Kasumi-1 (cell line): ENCODE measurements at regions not wholly inside any gene's neighbourhood (a gene's known extent, or its start where the extent isn't known, plus 50 kb on each side); places are given as distances from the start of the nearest gene placed in this dataset.
"Not testable (repeated sequence)": the region's sequence is repeated elsewhere in the genome, so short reads cannot be mapped to it uniquely, and the experiment has no call there.

Experiments
- DNase-seq, 2 experiments: peaks; one replicate each; lab custom pipeline; 2025; lab: John Stamatoyannopoulos, UW

GRCh38 chr2:234694244-234695013 lies 197.5 kb upstream of the ARL4C start:
- no peak for DNase-seq

DNA sequence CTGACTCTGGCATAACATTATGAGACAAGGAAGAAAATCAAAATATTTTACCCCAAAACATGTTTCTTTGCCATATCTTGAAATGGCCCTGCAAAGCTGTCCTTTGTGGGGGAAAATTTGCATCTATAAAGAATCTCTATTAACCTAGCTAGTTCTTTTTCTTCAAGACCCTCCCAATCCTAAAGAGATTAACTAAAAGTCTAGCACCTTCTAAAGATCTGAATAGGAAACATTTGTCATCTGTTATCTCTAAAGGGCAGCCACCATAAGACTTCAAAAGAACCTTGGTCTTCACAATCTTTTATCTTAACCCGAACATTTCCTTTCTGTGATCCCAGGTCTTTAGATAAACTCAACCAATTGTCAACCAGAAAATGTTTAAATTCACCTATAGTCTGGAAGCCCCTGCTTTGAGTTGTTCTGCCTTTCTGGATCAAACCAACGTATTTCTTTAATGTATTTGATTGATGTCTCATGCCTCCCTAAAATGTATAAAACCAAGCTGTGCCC lies 196.9 kb upstream of the ARL4C start:
- not testable (repeated sequence) for DNase-seq

GRCh38 chr2:234693191-234693590 lies 196.3 kb upstream of the ARL4C start:
- DNase-seq: not testable (repeated sequence)

- no peak for DNase-seq
Observed at GRCh38 chr2:234691968-234692955, 195.4 kb upstream of the ARL4C start.

DNA sequence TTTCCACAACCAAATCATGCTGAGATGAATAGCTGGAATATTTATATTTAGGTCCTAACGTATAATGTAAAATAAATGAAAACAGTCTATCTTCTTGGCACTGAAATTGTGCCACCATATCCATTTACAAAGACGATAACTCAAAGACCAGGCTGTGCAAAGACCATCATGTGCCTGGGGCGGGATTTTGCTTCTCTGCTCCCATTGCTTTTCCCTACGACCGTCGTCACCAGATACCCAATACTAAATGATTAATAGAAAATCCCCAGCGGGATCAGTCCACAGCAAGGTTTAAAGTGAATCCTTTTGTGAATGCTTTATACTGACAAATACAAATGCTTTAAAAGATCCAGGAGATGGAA lies 194.3 kb upstream of the ARL4C start:
- DNase-seq: no peak

DNA sequence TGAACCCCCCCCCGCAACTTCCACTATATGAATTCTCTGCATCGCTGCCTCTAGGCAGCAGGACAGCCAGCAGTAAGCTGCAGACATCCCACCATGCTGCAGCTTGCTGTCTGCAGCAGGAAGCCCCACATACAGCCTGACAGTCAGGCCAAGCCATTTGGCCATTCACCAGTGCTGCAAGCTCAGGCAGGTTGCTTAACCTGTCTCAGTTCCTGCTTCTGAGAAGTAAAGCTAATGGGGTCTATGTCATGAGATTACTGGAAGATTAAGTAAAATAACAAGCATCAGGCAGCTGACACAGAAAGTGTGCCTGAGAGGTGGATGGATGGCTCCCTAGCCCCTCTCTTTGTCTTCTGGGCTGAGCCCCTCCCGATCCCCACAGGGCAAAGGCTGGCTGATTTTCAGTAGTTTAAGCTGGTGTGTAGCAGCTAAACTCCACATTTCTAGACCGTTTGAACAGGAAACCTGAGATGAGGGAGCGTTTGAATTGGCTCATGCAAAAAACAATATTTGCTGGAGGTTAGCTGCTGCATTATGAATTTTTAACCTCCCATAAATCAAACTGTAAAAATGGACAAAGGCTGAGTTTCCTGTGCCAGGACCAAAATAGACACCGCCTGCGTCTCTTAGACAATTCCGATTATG lies 193.8 kb upstream of the ARL4C start:
- DNase-seq: no peak

DNA sequence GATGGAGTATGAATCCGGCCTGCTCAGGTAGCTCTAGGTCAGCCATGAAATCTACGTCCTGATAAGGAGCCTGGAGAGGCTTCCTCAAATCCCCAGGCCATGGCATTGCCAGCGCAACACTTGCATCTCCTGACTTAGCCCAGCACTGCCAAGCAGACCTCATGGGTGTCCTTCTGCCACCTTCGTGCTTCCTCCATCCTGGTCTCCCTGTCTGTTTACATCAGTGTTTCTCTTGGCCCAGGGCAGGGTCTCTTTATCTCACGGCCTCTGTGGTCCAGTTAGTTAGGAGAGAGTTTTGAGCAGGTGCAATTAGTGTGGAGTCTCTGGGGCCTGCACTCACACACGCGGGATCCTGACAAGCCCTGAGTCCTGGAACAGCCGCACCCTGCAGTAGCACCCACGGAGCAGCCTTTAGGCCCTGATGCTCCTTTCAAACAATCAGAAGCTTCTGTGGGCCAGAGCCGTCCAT lies 193.1 kb upstream of the ARL4C start:
- no peak for DNase-seq

DNA sequence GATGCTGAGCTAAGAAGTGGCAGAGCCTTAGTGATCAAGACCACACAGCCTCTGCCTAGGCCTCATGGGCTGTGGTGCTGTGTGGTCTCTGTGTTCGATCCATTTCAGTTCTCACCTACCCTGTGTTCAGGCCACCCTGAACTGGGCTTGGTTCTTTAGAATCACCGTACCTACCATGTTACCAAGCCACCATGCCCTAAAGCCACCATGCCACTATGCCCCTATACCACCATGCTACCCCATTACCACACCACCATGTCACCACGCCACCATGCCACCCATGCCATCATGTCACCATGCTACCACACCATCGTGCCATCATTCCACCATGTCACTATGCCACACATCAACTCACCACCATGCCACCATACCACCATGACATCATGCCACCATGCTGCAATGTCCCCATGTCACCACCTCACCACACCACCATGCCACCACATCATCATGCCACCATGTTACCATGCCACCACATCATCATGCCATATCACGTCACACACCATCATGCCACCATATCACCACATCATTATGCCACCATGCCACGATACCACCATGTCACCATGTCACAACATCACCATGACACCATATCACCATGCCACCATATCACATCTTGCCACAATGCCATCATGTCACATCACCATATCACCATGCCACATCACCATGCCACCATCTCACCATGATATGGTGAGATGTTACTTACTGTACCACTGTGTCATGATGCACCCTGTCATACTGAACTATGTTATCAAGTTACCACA lies 191.0 kb upstream of the ARL4C start:
- no peak for DNase-seq

DNA sequence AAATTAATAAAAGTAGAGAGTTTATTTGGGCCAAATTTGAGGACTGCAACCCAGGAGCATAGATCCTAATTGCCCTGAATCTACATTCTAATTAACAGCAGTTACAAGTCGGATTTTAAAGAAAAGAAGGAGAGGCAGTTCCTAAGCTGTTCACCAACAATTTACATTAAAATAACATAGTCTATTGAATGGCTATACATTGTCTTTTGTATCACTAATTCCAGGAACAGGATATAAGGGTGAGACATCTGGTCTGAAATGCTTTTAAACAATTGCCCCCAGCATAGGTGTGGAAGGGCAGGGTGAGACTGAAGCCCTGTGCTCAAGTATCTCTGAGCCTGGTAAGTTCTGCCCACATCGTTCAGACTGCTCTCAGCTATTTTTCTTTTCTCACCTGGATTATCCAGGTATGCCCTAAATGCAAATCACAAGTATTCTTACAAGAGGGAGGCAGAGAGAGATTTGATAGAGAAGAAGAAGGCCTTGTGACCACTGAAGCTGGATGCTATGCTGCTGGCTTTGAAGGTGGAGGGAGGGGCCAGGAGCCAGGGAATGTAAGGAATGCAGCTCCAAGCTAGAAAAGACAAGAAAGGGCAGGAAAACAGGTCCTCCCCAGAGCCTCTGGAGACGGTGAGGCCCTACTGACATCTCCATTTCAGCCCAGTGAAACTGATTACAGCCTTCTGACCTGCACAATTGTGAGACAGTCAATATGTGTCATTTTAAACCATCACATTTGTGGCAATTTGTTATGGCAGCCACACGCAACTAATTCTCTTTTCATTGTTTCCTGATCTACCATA lies 189.4 kb upstream of the ARL4C start:
- DNase-seq: no peak

DNA sequence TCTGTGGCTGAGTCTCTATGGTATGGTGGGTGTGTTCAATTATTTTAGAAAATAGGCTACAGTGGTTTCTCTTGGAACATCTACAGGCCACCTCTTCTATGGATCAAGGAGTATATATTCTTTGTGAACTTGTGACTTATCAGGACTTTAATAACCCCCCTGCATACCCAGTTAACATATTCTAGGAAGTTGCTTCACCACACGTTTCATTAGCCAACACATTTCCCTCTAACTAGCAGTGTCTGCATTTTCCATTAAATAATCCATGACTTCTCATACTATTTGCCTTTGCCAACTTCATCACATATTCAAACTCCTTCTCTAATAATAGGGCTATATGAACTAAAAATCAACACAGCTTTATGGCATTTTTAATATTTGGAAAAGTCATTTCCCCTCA lies 187.6 kb upstream of the ARL4C start:
- DNase-seq: no peak

GRCh38 chr2:234683950-234684349 lies 187.1 kb upstream of the ARL4C start:
- DNase-seq: no peak

DNA sequence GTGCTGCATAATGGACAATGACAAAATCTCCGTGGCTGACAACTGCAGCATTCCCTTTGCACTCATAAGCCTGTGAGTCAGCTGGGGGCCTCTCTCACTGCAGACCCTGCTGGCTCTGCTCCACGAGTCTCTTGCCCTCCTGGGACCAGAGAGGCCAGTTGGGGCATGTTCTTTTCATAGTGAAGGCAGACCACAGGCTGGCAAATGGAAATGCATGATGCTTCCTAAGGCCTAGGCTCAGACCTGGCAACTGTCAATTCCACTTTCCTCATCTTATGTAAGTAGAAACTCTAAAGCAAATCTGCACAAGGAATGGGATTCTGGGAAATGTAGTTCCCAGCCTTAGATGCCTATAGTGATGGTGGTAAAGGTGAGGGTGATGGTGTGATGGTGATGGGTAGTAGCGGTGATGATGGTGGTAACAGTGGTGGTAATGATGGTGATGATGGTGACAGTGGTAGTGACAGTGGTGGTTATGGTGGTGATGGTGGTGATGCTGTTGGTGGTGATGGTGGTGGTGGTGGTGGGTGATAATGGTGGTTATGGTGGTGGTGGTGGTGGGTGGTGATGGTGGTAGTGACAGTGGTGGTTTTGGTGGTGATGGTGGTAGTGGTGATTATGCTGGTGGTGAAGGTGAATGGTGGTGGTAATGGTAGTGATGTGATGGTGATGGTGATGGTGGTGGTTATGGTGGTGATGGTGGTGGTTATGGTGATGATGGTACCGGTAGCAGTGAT lies 185.8 kb upstream of the ARL4C start:
- DNase-seq: no peak

GRCh38 chr2:234680688-234681619 lies 184.1 kb upstream of the ARL4C start:
- DNase-seq: no peak

DNA sequence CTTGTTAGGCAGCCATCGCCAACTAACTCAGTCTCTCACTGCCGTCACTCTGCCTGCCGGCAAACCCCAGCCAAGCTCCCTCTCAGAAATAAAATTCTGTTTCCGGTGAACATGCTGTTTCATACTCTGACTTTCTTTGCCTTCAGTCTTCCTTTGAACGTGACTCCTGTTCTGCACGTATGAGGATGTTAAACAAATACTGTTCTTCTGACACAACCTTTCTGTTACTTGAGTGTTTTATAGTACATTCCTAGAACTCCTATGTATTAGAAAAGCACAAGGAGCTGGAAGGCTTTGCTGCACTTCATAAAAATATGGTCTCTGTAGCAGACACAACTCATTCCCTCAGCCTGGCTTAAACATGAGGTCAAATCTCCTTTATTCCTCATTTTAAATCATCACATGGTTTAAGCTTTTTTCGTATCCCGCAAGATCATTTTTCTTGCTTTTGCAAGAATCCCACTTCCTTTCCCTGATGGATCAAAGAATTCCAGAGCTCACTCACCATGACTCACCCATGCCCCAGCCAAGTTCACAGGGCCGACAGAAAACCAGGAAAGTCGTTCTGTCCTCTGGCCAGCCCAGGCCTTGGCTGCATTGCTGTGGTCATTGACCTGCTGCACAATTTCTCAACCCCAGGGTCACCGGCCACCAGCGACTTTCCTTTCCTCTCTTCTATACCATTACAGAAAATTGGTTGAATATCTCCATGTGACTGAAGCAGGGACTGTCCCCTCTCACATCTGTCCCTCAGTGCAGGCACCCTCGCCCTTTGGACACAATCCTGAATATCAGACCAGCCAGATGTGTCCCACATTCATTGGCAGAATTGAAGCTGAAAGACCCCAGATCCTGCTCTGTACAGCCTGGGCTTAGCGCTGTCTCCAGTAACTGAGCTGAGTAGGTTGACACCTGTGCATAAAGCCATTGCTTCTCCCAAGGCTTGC lies 183.1 kb upstream of the ARL4C start:
- DNase-seq: no peak

GRCh38 chr2:234679301-234679740 lies 182.4 kb upstream of the ARL4C start:
- DNase-seq: no peak

DNA sequence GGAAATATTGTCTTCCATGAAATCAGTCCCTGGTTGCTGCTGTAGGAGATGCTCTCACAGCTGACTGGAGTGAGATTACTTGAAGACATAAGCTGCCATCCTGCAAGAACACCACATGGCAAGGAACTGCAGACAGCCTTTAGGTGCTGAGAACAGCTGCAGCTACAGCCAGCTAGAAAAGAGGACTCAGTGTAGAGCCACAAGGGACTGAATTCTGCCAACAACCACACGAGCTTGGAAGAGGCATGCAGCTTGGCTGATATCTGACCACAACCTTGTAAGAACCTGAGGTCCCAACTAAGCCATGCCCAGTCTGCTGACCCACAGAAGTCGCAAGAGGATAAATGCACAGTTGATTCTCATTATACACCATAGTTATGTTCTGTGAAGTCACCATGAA lies 181.8 kb upstream of the ARL4C start:
- DNase-seq: no peak

DNA sequence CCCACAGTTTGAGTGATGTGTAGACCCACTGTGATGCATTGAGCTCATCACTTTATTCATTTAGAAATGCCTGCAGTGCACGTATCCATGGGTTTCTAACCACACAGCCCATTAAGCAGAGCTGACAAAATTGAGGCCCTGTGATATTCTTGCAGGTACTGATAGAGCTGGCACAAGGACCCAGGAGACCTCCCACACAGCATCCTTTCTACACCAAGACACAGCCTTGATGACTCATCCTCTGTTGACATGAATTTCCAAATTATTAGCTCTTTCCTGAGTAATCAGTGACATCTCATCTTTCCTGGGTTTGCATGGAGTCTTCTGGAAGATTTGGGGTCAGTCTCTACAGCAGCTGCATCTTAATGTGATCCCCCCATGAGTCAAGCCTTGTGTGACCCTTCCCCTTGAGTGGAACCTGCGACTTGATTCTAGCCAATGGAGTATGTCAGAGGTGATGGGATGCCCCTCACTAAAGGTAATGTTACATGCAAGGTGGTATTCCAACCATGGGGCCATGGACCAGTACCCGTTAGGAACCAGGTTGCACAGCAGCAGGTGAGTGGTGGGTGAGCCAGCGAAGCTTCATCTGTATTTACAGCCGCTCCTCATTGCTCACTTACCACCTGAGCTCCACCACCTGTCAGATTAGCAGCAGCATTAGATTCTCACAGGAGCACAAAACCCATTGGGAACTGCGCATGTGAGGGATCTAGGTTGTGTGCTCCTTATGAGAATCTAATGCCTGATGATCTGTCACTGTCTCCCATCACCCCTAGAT lies 181.1 kb upstream of the ARL4C start:
- no peak for DNase-seq
